ENCODE measurements at regions not wholly inside any gene's neighbourhood (a gene's known extent, or its start where the extent isn't known, plus 50 kb on each side); places are given as distances from the start of the nearest gene placed in this dataset.

DNA sequence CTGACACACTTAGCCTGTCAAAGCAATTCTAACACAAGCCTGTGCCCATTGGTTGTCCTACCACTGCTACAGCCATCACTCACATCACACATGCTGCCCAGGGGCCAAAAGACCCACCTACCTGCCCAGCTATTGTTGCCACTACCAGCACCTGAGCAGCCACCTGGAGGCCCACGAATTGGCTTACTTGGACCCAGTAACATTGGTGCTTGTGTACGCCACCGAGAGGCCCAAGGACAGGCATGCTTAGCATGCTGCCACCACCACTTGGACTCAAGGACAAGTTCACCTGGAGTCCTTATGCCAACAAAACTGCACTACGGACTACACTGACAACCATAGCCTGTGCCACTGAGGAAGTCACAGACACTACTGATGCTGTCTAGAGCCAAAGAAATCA, 221.1 kb downstream of the SLC38A4 start:
- no peak for TF ChIP-seq CTCF (IDR thresholded peaks at IDR 0.05)
- no peak for TF ChIP-seq POLR2A (IDR thresholded peaks at IDR 0.05)

All from heart left ventricle (tissue), 13 donors.